Raji (cell line): ENCODE measurements at regions not wholly inside any gene's neighbourhood (a gene's known extent, or its start where the extent isn't known, plus 50 kb on each side); places are given as distances from the start of the nearest gene placed in this dataset.

Source experiments
- POLR2A ChIP-seq: IDR thresholded peaks from 2 replicates; pipeline ENCODE4 v1.6.1; 2011; ENCODE audit warnings: low read depth, low read length, control low read depth; ENCODE audit not compliant: insufficient read depth

DNA sequence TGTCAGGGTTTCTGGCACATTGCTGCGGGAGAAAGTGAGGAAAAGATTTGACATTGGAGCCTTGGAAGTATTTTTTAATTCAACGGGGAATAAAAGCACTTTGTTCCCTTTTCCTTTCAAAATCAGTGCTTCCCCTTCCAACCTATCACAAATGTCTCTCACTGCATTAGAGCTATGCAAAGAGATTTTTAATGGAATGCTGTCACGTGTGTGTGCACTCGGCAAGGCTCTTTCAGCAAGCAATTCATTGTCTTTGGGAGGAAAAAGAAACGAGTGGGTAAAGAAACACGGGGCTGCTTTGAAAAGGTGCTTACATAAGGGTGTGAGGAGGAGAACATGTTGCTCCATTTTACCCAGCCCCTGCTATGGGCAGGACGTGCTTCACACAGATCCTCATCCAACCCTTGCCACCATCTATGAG, 490.4 kb upstream of the PROK2 start:
- TF ChIP-seq POLR2A = no peak

DNA sequence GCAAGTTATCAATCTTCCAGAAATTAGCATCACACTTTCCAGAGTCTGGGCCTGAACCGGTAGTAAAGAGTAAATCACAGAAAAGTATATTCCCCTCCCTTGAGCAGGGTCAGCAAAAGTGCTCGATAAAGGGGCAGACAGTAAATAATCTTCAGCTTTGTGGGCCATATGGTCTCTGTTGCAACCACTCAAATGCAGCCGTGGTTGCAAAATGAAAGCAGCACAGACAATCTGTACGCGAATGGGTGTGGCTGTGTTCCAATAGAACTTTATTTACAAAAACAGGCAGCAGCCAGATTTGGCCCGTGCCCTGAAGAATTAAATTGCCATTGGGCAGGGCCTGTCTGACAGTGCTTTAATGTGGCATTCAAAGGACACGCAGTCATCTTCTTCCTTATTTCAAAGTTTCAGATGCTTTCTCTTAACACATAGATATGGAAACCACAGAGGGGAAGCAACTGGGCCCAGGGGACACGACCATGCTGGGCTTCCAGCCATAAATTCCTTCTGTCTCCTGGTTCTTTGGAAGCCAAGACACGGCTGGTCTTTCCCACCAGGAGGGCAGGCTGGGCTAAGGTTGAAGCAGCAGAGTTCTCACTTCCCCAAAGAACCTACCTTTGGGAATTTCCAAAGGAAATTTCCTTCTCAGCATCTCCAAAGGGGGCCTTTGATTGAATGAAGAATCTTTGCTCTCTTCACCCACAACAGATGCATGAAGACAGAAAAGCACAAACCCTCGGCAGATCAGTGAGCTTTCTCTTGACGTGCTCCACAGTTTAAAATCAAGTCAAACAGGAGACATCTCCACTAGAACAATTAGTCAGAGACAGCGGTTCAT, 489.8 kb upstream of the PROK2 start:
- no peak for TF ChIP-seq POLR2A

GRCh38 chr3:72273615-72274014, 488.7 kb upstream of the PROK2 start:
- TF ChIP-seq POLR2A = no peak

DNA sequence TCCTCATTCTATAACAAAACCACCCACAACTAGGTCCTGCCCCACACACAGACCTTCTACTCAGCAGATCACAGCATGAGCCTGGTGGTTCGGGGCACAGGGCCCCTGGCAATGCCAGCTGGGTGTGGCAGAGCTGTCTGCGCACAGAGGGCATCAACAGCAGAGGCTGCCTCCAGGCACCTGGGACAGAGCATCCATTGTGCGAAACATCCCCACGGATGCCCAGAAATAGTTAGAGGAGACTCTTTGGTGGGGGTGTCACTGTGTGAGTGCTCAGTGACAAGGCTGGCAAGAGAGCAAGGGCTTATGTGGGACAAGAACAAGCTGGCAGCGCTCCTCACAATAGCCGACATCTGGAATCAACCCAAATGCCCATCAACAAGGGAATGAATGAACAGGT, 487.4 kb upstream of the PROK2 start:
- TF ChIP-seq POLR2A = no peak

- no peak for TF ChIP-seq POLR2A
These were observed 487.0 kb upstream of the PROK2 start for GRCh38 chr3:72271923-72272322.

DNA sequence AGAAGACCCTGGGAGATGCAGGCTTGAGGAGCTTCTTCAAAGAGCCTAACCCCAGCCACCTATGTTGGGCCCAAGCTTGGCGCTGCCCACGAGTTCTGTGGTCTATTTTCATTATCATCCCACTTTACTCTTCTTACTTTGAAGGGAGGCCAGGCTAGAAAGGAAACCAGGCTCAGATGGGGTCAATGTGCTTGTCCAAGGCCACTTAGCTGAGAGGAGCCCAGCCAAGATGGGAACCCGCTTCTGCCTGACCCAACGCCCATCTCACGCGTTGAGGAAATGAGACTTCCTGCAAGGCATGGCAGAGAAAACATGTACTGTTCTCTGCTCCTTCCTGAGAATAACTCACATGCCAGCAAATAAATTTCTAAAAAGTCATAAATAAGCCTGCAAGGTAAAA, 486.3 kb upstream of the PROK2 start:
- no peak for TF ChIP-seq POLR2A

DNA sequence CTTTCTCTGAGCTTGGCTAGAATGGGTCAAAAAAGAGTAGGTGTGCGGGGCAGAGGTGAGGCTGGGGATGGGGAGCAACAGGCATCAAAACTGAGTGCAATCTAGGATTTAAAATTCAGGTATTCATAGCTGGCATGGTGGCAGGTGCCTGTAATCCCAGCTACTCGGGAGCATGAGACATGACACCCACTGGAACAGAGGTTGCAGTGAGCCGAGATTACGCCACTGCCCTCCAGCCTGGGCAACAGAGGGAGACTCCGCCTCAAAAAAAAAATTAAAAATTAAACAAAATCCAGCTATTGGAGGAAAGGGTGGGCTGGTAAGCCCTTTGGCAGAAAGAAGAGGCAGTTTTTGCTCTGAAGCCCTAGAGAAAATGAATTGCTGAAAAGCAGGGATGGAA, 485.8 kb upstream of the PROK2 start:
- TF ChIP-seq POLR2A = no peak

DNA sequence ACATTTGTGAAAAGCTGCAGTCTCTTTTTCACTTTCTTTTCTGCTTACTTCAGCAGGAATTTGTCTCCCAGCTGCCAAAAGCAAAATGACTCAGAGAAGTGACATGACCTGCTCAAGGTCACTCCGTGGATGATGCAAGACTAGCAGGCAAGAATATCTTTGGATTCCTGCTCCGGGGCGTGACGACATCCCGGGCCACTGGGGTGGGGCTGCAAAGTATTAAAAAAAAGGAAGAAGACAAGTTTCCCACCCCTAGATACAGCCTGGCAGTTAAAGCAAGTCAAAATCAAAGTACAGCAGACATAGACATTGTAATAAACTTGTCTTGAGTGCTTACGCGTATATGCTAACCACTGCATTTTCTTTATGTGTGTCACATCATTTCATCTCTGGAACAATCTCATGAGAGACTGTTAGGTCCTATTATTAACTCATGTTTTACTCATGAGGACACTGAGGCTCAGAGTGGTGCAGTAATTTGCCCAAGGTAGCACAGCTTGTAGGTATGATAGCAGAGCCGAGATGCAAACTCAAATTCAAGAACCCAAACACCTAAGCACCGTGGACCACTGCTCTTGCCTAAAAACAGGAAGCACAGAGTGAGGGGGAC, 485.2 kb upstream of the PROK2 start:
- TF ChIP-seq POLR2A = no peak

GRCh38 chr3:72269475-72269874, 484.5 kb upstream of the PROK2 start:
- TF ChIP-seq POLR2A = no peak

GRCh38 chr3:72266016-72266370, 481.0 kb upstream of the PROK2 start:
- TF ChIP-seq POLR2A = no peak

GRCh38 chr3:72265256-72266015, 480.5 kb upstream of the PROK2 start:
- no peak for TF ChIP-seq POLR2A

DNA sequence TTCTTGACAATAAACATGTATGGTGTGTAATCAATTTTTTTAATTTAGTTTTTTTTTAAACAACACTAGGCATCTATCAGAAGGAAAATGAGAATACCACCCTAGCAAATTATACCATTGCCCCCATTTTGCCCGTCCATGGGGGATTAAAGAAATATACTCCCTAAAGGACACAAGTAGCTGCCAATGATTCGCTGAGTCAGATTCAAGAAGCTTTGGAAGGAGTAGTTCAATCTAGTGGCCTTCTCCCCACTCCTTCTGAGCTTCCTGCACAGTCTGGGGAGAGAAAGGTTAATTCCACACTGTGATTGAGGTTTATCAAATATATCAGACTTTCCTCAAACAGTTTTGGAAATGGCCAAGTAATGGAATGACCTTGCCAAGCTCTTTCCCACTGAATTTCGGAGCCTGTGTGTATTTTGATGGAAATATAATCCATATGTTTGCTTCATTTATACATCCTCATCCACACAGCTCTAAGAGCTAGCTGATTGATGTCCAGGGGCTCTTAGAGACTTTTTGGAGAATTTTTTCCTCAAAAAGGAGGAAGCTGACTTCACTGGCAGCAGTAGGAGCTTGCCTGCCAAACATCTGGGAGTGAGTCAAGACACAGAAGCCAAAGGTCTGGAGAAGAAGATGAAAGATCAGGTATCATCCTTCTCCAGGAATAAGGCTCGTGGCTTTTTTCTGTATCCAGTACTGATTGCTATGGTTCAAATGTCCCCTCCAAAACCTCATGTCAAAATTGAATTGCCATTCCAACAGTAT, 478.5 kb upstream of the PROK2 start:
- TF ChIP-seq POLR2A = no peak

DNA sequence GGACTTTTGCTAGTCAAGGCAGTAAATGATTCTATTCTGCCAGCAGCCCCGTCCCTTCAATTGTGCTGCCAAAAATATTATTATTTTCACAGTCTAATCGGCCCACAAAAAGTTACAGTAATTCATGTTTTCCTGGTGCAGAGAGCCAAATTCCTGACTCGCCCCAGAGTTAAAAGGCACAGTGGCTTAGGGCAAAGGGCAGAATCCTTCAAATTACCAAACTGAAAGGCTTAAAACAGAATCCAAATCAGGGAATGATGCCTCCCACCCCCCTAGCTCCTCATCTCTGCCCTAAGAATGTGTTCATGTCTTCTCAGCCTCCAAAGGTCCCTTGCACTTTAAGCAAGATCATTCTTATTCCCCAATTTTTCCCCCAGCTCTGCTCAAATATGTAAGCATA, 477.8 kb upstream of the PROK2 start:
- no peak for TF ChIP-seq POLR2A

- TF ChIP-seq POLR2A = no peak
These were observed 476.9 kb upstream of the PROK2 start for GRCh38 chr3:72261566-72262564.
